Suprapubic skin (tissue), 4 donors: ENCODE measurements at regions not wholly inside any gene's neighbourhood (a gene's known extent, or its start where the extent isn't known, plus 50 kb on each side); places are given as distances from the start of the nearest gene placed in this dataset.

Experiments used
- DNase-seq, 2 donors: peaks; one replicate each; pipeline ENCODE4 v3.0.0-alpha.2; 2019; ENCODE audit warnings: low spot score in 2 of 2
- H3K27ac ChIP-seq: fragments of 200-600 bp; sonication (generic); one replicate; pipeline ENCODE4 v1.5.1; 2019
- H3K27me3 ChIP-seq: fragments of 200-600 bp; sonication (generic); one replicate; pipeline ENCODE4 v1.5.1; 2019
- H3K36me3 ChIP-seq: fragments of 200-600 bp; sonication (generic); one replicate; pipeline ENCODE4 v1.5.1; 2019
- H3K4me1 ChIP-seq: fragments of 200-600 bp; sonication (generic); one replicate; pipeline ENCODE4 v1.5.1; 2019
- H3K4me3 ChIP-seq: fragments of 200-600 bp; sonication (generic); one replicate; pipeline ENCODE4 v1.5.1; 2019; ENCODE audit warnings: mild to moderate bottlenecking
- H3K9me3 ChIP-seq: fragments of 200-600 bp; sonication (generic); one replicate; pipeline ENCODE4 v1.5.1; 2019
- CTCF ChIP-seq, 2 donors: fragments of 200-600 bp in 1 of 2; fragments of 450-650 bp in 1 of 2; sonication (generic) in 1 of 2; IDR thresholded peaks; one replicate each; pipeline ENCODE4 v1.5.1; 2016 to 2019; ENCODE audit warnings: antibody characterized with exemption in 2 of 2, mild to moderate bottlenecking in 1 of 2, moderate library complexity in 1 of 2
- EP300 ChIP-seq: sonication (generic); formaldehyde crosslinking; IDR thresholded peaks from one replicate; pipeline ENCODE4 v1.6.1; 2017; ENCODE audit warnings: antibody characterized with exemption
- POLR2A ChIP-seq, 2 donors: fragments of 450-650 bp; IDR thresholded peaks; one replicate each; pipeline ENCODE4 v1.6.1; 2017; ENCODE audit warnings: antibody characterized with exemption in 2 of 2, mild to moderate bottlenecking in 2 of 2, moderate library complexity in 2 of 2
- POLR2AphosphoS5 ChIP-seq, 3 donors: sonication (generic); formaldehyde crosslinking; IDR thresholded peaks; one replicate each; pipeline ENCODE4 v1.6.1; 2017; ENCODE audit warnings: antibody characterized with exemption in 3 of 3
- WGBS: methylation state at CpG from one replicate; pipeline ENCODE4 v1.1.5; 2018; 5-methylcytosine and 5-hydroxymethylcytosine counted together

DNA sequence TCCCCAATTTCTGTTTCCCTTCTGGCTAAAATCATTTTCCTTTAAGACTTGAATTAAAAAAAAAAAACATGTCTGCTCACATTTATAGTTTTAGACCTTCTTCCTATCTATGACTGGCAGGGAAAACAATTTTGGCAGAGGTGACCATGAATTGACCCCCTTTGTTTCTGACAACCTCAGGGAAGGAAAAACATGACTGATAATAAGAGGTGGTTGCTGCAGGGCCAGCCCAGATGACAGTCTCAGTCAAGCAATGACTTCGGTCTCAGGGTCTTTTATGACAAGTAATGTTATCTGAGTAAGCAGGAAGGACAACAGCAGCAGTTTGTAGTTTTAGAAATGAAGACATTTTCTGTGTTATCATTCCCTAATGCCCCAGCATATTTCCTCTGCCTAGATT lies 430.9 kb downstream of the LRIG3 start:
- H3K4me3 ChIP-seq: no peak overlapping the region
- H3K27ac ChIP-seq: no peak overlapping the region
- no peak for DNase-seq
- H3K36me3 ChIP-seq: no peaks in the 10 kb centered on the region
- TF ChIP-seq EP300 (no peak), CTCF (IDR thresholded peaks at IDR 0.05) (no peak), POLR2A (IDR thresholded peaks at IDR 0.05) (no peak), POLR2AphosphoS5 (IDR thresholded peaks at IDR 0.05) (no peak)
- H3K4me1 ChIP-seq: peaks cover 7% of the 10 kb centered on the region
- WGBS: 79% methylated on average over 1 of the region's 1 CpG
- no peaks in the 10 kb centered on the region for H3K9me3 ChIP-seq
- no peaks in the 10 kb centered on the region for H3K27me3 ChIP-seq

- WGBS: 49% methylated on average over 3 of the region's 3 CpGs
- Histone ChIP-seq H3K27ac (no peak overlapping the region), H3K4me1 (peaks cover 7% of the 10 kb centered on the region), H3K4me3 (no peak overlapping the region), H3K9me3 (no peaks in the 10 kb centered on the region), H3K27me3 (no peaks in the 10 kb centered on the region), H3K36me3 (no peaks in the 10 kb centered on the region)
- TF ChIP-seq POLR2AphosphoS5 (IDR thresholded peaks at IDR 0.05) (no peak), POLR2A (IDR thresholded peaks at IDR 0.05) (no peak), EP300 (no peak), CTCF (IDR thresholded peaks at IDR 0.05) (no peak)
- no peak for DNase-seq
These were observed 429.0 kb downstream of the LRIG3 start for GRCh38 chr12:58491306-58491705.

- H3K27me3 ChIP-seq: no peaks in the 10 kb centered on the region
- DNase-seq: no peak
- no peaks in the 10 kb centered on the region for H3K9me3 ChIP-seq
- no peak overlapping the region for H3K4me3 ChIP-seq
- no peak overlapping the region for H3K27ac ChIP-seq
- 85% methylated on average over 4 of the region's 4 CpGs for WGBS
- no peaks in the 10 kb centered on the region for H3K36me3 ChIP-seq
- TF ChIP-seq POLR2A (IDR thresholded peaks at IDR 0.05): no peak
- no peak for TF ChIP-seq EP300
- TF ChIP-seq CTCF (IDR thresholded peaks at IDR 0.05): no peak
- no peak for TF ChIP-seq POLR2AphosphoS5 (IDR thresholded peaks at IDR 0.05)
- no peaks in the 10 kb centered on the region for H3K4me1 ChIP-seq
These were observed 423.7 kb downstream of the LRIG3 start for GRCh38 chr12:58496411-58497190.

GRCh38 chr12:58500399-58500798 lies 419.9 kb downstream of the LRIG3 start:
- H3K36me3 ChIP-seq: no peaks in the 10 kb centered on the region
- H3K9me3 ChIP-seq: no peaks in the 10 kb centered on the region
- WGBS: 46% methylated on average over 2 of the region's 2 CpGs
- peaks cover 4% of the 10 kb centered on the region for H3K4me1 ChIP-seq
- no peak overlapping the region for H3K27ac ChIP-seq
- H3K4me3 ChIP-seq: no peak overlapping the region
- DNase-seq: no peak
- TF ChIP-seq CTCF (IDR thresholded peaks at IDR 0.05) (no peak), EP300 (no peak), POLR2A (IDR thresholded peaks at IDR 0.05) (no peak), POLR2AphosphoS5 (IDR thresholded peaks at IDR 0.05) (no peak)
- H3K27me3 ChIP-seq: no peaks in the 10 kb centered on the region

- no peaks in the 10 kb centered on the region for H3K36me3 ChIP-seq
- no peaks in the 10 kb centered on the region for H3K27me3 ChIP-seq
- TF ChIP-seq POLR2A (IDR thresholded peaks at IDR 0.05): no peak
- TF ChIP-seq CTCF (IDR thresholded peaks at IDR 0.05): no peak
- no peak for TF ChIP-seq POLR2AphosphoS5 (IDR thresholded peaks at IDR 0.05)
- TF ChIP-seq EP300: no peak
- 12% methylated on average over 1 of the region's 1 CpG for WGBS
- H3K4me3 ChIP-seq: no peak overlapping the region
- H3K27ac ChIP-seq: no peak overlapping the region
- no peak for DNase-seq
- H3K9me3 ChIP-seq: no peaks in the 10 kb centered on the region
- peaks cover 4% of the 10 kb centered on the region for H3K4me1 ChIP-seq
These were observed 418.1 kb downstream of the LRIG3 start for GRCh38 chr12:58502226-58502625.
